SK-N-MC (cell line): ENCODE measurements at regions not wholly inside any gene's neighbourhood (a gene's known extent, or its start where the extent isn't known, plus 50 kb on each side); places are given as distances from the start of the nearest gene placed in this dataset.

Source experiments
- EZH2 ChIP-seq: fragments of 200-600 bp; sonication (generic); IDR thresholded peaks from one replicate; pipeline ENCODE4 v1.6.1; 2017; ENCODE audit warnings: antibody characterized with exemption
- FOXP2 ChIP-seq: optimal IDR thresholded peaks from 2 replicates; pipeline ENCODE3; 2011; ENCODE audit warnings: mild to moderate bottlenecking, moderate library complexity; ENCODE audit not compliant: insufficient read depth; ENCODE audit errors: extremely low read length, control extremely low read depth
- POLR2AphosphoS5 ChIP-seq: IDR thresholded peaks from 2 replicates; pipeline ENCODE4 v1.6.1; 2012; ENCODE audit warnings: mild to moderate bottlenecking, low read depth, low read length, borderline replicate concordance

DNA sequence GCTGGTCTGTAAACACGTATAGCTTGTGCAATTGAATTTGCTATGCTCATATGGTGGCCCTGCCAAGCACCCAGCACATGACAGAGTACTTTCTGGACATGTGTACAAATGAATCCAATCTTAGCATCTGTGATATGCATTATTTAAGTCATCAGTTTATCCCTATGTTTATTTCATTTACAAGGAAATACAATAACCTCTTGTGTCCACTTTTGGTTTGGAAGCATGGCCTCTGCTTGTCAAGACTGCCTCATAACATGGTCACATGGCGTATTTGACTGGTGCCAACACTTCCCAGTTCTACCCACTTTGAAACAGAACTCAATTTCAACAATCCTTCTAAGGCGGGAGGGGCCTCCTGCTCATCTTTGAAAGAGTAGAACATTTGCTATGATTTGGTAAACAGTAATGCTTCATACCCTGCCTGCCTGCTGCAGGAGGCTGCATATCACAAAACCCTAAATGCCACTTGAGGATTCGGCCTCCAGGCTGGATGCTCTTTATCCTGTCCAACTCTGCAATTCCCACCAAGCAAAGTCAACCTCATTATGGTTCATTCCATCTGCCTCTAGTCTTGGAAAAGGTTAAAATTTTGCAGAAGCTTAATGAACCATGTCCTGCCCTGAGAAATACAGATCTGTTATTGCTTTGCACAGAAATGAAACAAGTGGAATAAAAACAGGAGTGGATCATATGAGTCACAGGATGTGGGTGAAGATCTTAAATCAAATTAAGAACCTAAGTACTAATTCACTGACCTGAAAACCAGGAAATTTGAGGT, 151.3 kb downstream of the CYSLTR2 start:
- TF ChIP-seq POLR2AphosphoS5 (no peak), EZH2 (no peak), FOXP2 (no peak)
